ENCODE measurements at regions not wholly inside any gene's neighbourhood (a gene's known extent, or its start where the extent isn't known, plus 50 kb on each side); places are given as distances from the start of the nearest gene placed in this dataset.

GRCh38 chr12:75744607-75745256 is 233.3 kb upstream of the KRR1 start:
- TF ChIP-seq CREB5 (CRISPR knock-in tag; IDR thresholded peaks at IDR 0.05; ENCODE audit: low read depth) (no peak), ESRRG (CRISPR knock-in tag; IDR thresholded peaks at IDR 0.05) (no peak), TCF4 (CRISPR knock-in tag; IDR thresholded peaks at IDR 0.05; ENCODE audit: borderline replicate concordance) (no peak), ARNTL (CRISPR knock-in tag; IDR thresholded peaks at IDR 0.05; ENCODE audit: borderline replicate concordance, low read depth) (no peak), TOX (CRISPR knock-in tag; IDR thresholded peaks at IDR 0.05; ENCODE audit: borderline replicate concordance) (no peak), ZFP30 (CRISPR knock-in tag; IDR thresholded peaks at IDR 0.05) (no peak), SNAI2 (CRISPR knock-in tag; IDR thresholded peaks at IDR 0.05) (no peak), CSDC2 (CRISPR knock-in tag; IDR thresholded peaks at IDR 0.05) (no peak), ZNF70 (CRISPR knock-in tag; IDR thresholded peaks at IDR 0.05) (no peak), CSRNP3 (CRISPR knock-in tag; IDR thresholded peaks at IDR 0.05) (no peak), BACH2 (CRISPR knock-in tag; IDR thresholded peaks at IDR 0.05; ENCODE audit: borderline replicate concordance) (no peak), ZFP3 (CRISPR knock-in tag; IDR thresholded peaks at IDR 0.05) (no peak), ZNF565 (CRISPR knock-in tag; conservative IDR thresholded peaks at IDR 0.05; ENCODE audit: low read depth) (no peak), RARB (CRISPR knock-in tag; IDR thresholded peaks at IDR 0.05) (no peak), ISL1 (CRISPR knock-in tag; IDR thresholded peaks at IDR 0.05) (no peak), TSHZ2 (CRISPR knock-in tag; IDR thresholded peaks at IDR 0.05) (no peak), OSR1 (CRISPR knock-in tag; IDR thresholded peaks at IDR 0.05) (no peak), PPARA (CRISPR knock-in tag; IDR thresholded peaks at IDR 0.05; ENCODE audit: borderline replicate concordance) (no peak), ZC3H10 (CRISPR knock-in tag; IDR thresholded peaks at IDR 0.05) (no peak)

GRCh38 chr12:75742961-75743360 is 231.6 kb upstream of the KRR1 start:
- ATAC-seq = no peak
- TF ChIP-seq TCF4 (CRISPR knock-in tag; IDR thresholded peaks at IDR 0.05; ENCODE audit: borderline replicate concordance) (no peak), OSR1 (CRISPR knock-in tag; IDR thresholded peaks at IDR 0.05) (no peak), CSDC2 (CRISPR knock-in tag; IDR thresholded peaks at IDR 0.05) (no peak), ESRRG (CRISPR knock-in tag; IDR thresholded peaks at IDR 0.05) (no peak), ARNTL (CRISPR knock-in tag; IDR thresholded peaks at IDR 0.05; ENCODE audit: borderline replicate concordance, low read depth) (no peak), CSRNP3 (CRISPR knock-in tag; IDR thresholded peaks at IDR 0.05) (no peak), ISL1 (CRISPR knock-in tag; IDR thresholded peaks at IDR 0.05) (no peak), TOX (CRISPR knock-in tag; IDR thresholded peaks at IDR 0.05; ENCODE audit: borderline replicate concordance) (no peak), ZNF70 (CRISPR knock-in tag; IDR thresholded peaks at IDR 0.05) (no peak), ZFP30 (CRISPR knock-in tag; IDR thresholded peaks at IDR 0.05) (no peak), RARB (CRISPR knock-in tag; IDR thresholded peaks at IDR 0.05) (no peak), PATZ1 (CRISPR knock-in tag; IDR thresholded peaks at IDR 0.05; ENCODE audit: borderline replicate concordance) (no peak), ZC3H10 (CRISPR knock-in tag; IDR thresholded peaks at IDR 0.05) (no peak), TSHZ2 (CRISPR knock-in tag; IDR thresholded peaks at IDR 0.05) (no peak), ZNF8 (CRISPR knock-in tag; IDR thresholded peaks at IDR 0.05) (no peak), GLIS3 (CRISPR knock-in tag; IDR thresholded peaks at IDR 0.05) (no peak), POU6F1 (CRISPR knock-in tag; IDR thresholded peaks at IDR 0.05; ENCODE audit: borderline replicate concordance, low read depth) (no peak), ZNF565 (CRISPR knock-in tag; conservative IDR thresholded peaks at IDR 0.05; ENCODE audit: low read depth) (no peak), PPARA (CRISPR knock-in tag; IDR thresholded peaks at IDR 0.05; ENCODE audit: borderline replicate concordance) (no peak), CREB5 (CRISPR knock-in tag; IDR thresholded peaks at IDR 0.05; ENCODE audit: low read depth) (no peak)

More at GRCh38 chr12:75744607-75745256, 233.3 kb upstream of the KRR1 start:
- no peak for ATAC-seq

All from SK-N-SH treated with all-trans-retinoic acid at 6 μM for 48 hours (cell line).